HFFc6 (cell line): ENCODE measurements at regions not wholly inside any gene's neighbourhood (a gene's known extent, or its start where the extent isn't known, plus 50 kb on each side); places are given as distances from the start of the nearest gene placed in this dataset.

ENCODE experiments used
- DNase-seq: peaks from one replicate; pipeline ENCODE4 v3.0.0-alpha.2; 2018
- H3K27ac Mint-ChIP-seq: 2 replicates; pipeline ENCODE4 v1.8.0; 2020; ENCODE audit warnings: mild to moderate bottlenecking, mixed read lengths
- H3K27me3 Mint-ChIP-seq: 2 replicates; pipeline ENCODE4 v1.8.0; 2021; ENCODE audit warnings: mild to moderate bottlenecking, moderate library complexity, mixed read lengths; ENCODE audit not compliant: insufficient read depth
- H3K36me3 Mint-ChIP-seq: 2 replicates; pipeline ENCODE4 v1.8.0; 2021; ENCODE audit warnings: low read depth, mixed read lengths
- H3K4me1 Mint-ChIP-seq: 2 replicates; pipeline ENCODE4 v1.8.0; 2020; ENCODE audit warnings: low read depth, mixed read lengths
- H3K4me3 Mint-ChIP-seq: 2 replicates; pipeline ENCODE4 v1.8.0; 2020; ENCODE audit warnings: mild to moderate bottlenecking, moderate library complexity, mixed read lengths
- H3K9me3 Mint-ChIP-seq: 2 replicates; pipeline ENCODE4 v1.8.0; 2020; ENCODE audit warnings: mild to moderate bottlenecking, mixed read lengths
- CTCF ChIP-seq: fragments of 200-600 bp; sonication (generic); IDR thresholded peaks from 2 replicates; pipeline ENCODE4 v1.5.0; 2021; ENCODE audit warnings: antibody characterized with exemption, mild to moderate bottlenecking

- DNase-seq = no peak
- H3K27ac Mint-ChIP-seq = no peak overlapping the region
- H3K4me3 Mint-ChIP-seq = no peak overlapping the region
- no peaks in the 10 kb centered on the region; the same call in 1 of the 2 replicates for H3K27me3 Mint-ChIP-seq
- no peaks in the 10 kb centered on the region for H3K4me1 Mint-ChIP-seq
- H3K36me3 Mint-ChIP-seq = no peaks in the 10 kb centered on the region
- no peak for TF ChIP-seq CTCF
- H3K9me3 Mint-ChIP-seq = peaks cover 16% of the 10 kb centered on the region
Observed at GRCh38 chr16:16797239-16797638, 418.3 kb downstream of the NPIPA7 start.

- Mint-ChIP-seq H3K4me1 (no peaks in the 10 kb centered on the region), H3K4me3 (no peak overlapping the region), H3K36me3 (no peaks in the 10 kb centered on the region), H3K9me3 (peaks cover 19% of the 10 kb centered on the region), H3K27me3 (peaks cover 2% of the 10 kb centered on the region; the same call in 1 of the 2 replicates), H3K27ac (no peak overlapping the region)
- no peak for TF ChIP-seq CTCF
- no peak for DNase-seq
Observed at GRCh38 chr16:16798504-16798903, 419.6 kb downstream of the NPIPA7 start.

- no peaks in the 10 kb centered on the region for H3K4me1 Mint-ChIP-seq
- no peaks in the 10 kb centered on the region for H3K36me3 Mint-ChIP-seq
- TF ChIP-seq CTCF = no peak
- peaks cover 2% of the 10 kb centered on the region for H3K27me3 Mint-ChIP-seq
- no peak overlapping the region for H3K27ac Mint-ChIP-seq
- no peak overlapping the region for H3K4me3 Mint-ChIP-seq
- no peak for DNase-seq
- peaks cover 42% of the 10 kb centered on the region for H3K9me3 Mint-ChIP-seq
Observed at GRCh38 chr16:16805809-16806208, 426.9 kb downstream of the NPIPA7 start.

- TF ChIP-seq CTCF = no peak
- no peaks in the 10 kb centered on the region; the same call in 1 of the 2 replicates for H3K27me3 Mint-ChIP-seq
- H3K9me3 Mint-ChIP-seq = peaks cover 57% of the 10 kb centered on the region
- no peaks in the 10 kb centered on the region for H3K4me1 Mint-ChIP-seq
- H3K36me3 Mint-ChIP-seq = 0 out of 2 replicates have a peak, but pooled peaks cover 5% of the 10 kb centered on the region
- H3K4me3 Mint-ChIP-seq = no peak overlapping the region
- no peak for DNase-seq
- H3K27ac Mint-ChIP-seq = no peak overlapping the region
Observed at GRCh38 chr16:16815641-16816040, 436.7 kb downstream of the NPIPA7 start.

- DNase-seq = no peak
- H3K36me3 Mint-ChIP-seq = no peaks in the 10 kb centered on the region
Observed at GRCh38 chr16:16817196-16817595, 438.3 kb downstream of the NPIPA7 start.

More at GRCh38 chr16:16817196-16817595, 438.3 kb downstream of the NPIPA7 start:
- no peak overlapping the region for H3K4me3 Mint-ChIP-seq
- no peak for TF ChIP-seq CTCF
- H3K27me3 Mint-ChIP-seq = no peaks in the 10 kb centered on the region; the same call in 1 of the 2 replicates
- no peak overlapping the region for H3K27ac Mint-ChIP-seq
- H3K4me1 Mint-ChIP-seq = no peaks in the 10 kb centered on the region
- peaks cover 58% of the 10 kb centered on the region for H3K9me3 Mint-ChIP-seq
